GM18505 (cell line): ENCODE measurements at regions not wholly inside any gene's neighbourhood (a gene's known extent, or its start where the extent isn't known, plus 50 kb on each side); places are given as distances from the start of the nearest gene placed in this dataset.

Experiments
- ATAC-seq: cut with Tn5 transposase; IDR thresholded peaks from one replicate; pipeline ENCODE4 v1.9.1; 2021; ENCODE audit not compliant: unreplicated experiment
- POLR2A ChIP-seq: IDR thresholded peaks from 4 replicates; pipeline ENCODE4 v1.6.1; 2011; ENCODE audit warnings: borderline replicate concordance; ENCODE audit not compliant: insufficient read depth, insufficient read length; ENCODE audit errors: extremely low read depth

- ATAC-seq: no peak
- TF ChIP-seq POLR2A: no peak
These were observed 1304.7 kb downstream of the CDH8 start for GRCh38 chr16:60731329-60732050.

- no peak for TF ChIP-seq POLR2A
- ATAC-seq: no peak
These were observed 1307.2 kb downstream of the CDH8 start for GRCh38 chr16:60729051-60729450.

- TF ChIP-seq POLR2A: no peak
- no peak for ATAC-seq
These were observed 1308.4 kb downstream of the CDH8 start for GRCh38 chr16:60727851-60728250.

- ATAC-seq: no peak
- TF ChIP-seq POLR2A: no peak
These were observed 1316.2 kb downstream of the CDH8 start for GRCh38 chr16:60720060-60720459.

GRCh38 chr16:60717808-60718207, 1318.4 kb downstream of the CDH8 start:
- ATAC-seq: no peak
- no peak for TF ChIP-seq POLR2A

- ATAC-seq: no peak
- TF ChIP-seq POLR2A: no peak
These were observed 1324.1 kb downstream of the CDH8 start for GRCh38 chr16:60712144-60712543.

GRCh38 chr16:60704726-60705125, 1331.5 kb downstream of the CDH8 start:
- no peak for TF ChIP-seq POLR2A
- no peak for ATAC-seq

GRCh38 chr16:60703096-60703495, 1333.1 kb downstream of the CDH8 start:
- no peak for TF ChIP-seq POLR2A

GRCh38 chr16:60686824-60687223, 1349.4 kb downstream of the CDH8 start:
- TF ChIP-seq POLR2A: no peak
- ATAC-seq: no peak

More at GRCh38 chr16:60703096-60703495, 1333.1 kb downstream of the CDH8 start:
- ATAC-seq: no peak

- no peak for ATAC-seq
- TF ChIP-seq POLR2A: no peak
These were observed 1352.2 kb downstream of the CDH8 start for GRCh38 chr16:60684002-60684401.

GRCh38 chr16:60682219-60682618, 1354.0 kb downstream of the CDH8 start:
- no peak for TF ChIP-seq POLR2A
- no peak for ATAC-seq

GRCh38 chr16:60681043-60681442, 1355.2 kb downstream of the CDH8 start:
- ATAC-seq: no peak
- no peak for TF ChIP-seq POLR2A

- TF ChIP-seq POLR2A: no peak
- no peak for ATAC-seq
These were observed 1361.2 kb downstream of the CDH8 start for GRCh38 chr16:60675022-60675421.

- ATAC-seq: no peak
- TF ChIP-seq POLR2A: no peak
These were observed 1362.0 kb downstream of the CDH8 start for GRCh38 chr16:60674241-60674640.
